GM12878 (cell line): ENCODE measurements at regions not wholly inside any gene's neighbourhood (a gene's known extent, or its start where the extent isn't known, plus 50 kb on each side); places are given as distances from the start of the nearest gene placed in this dataset.

ENCODE experiments used
- ATAC-seq: fragments of 200-7000 bp; cut with Tn5 transposase; 3 replicates; pipeline ENCODE4 v1.9.1; 2020; ENCODE audit warnings: mild to moderate bottlenecking, moderate library complexity
- BruUV-seq: library from RNA; stranded (reverse); fragments of 400-500 nt; replicated peaks from 2 replicates; lab custom pipeline; 2021; lab: Mats Ljungman, UMichigan
- CTCF ChIA-PET: fragments of 300-600 bp; sonication (Branson Sonifier 250); formaldehyde crosslinking; extraction: SDS; loops from one replicate; lab custom pipeline; 2021; ENCODE audit warnings: inconsistent platforms; lab: Yijun Ruan, JAX
- POLR2A ChIA-PET: fragments of 350-600 bp; formaldehyde crosslinking; extraction: SDS; loops from one replicate; lab custom pipeline; 2021; ENCODE audit warnings: inconsistent platforms; lab: Charles Lee
- RAD21 ChIA-PET: fragments of 300-600 bp; sonication (Branson Sonifier 250); formaldehyde crosslinking; loops from one replicate; lab custom pipeline; 2023; ENCODE audit warnings: antibody characterized with exemption; ENCODE audit not compliant: unreplicated experiment; lab: Charles Lee
- SMC1A ChIA-PET: fragments of 300-600 bp; sonication (Branson Sonifier 250); formaldehyde crosslinking; loops from one replicate; lab custom pipeline; 2023; ENCODE audit not compliant: unreplicated experiment, uncharacterized antibody; lab: Charles Lee
- DNase-seq: peaks from one replicate; pipeline ENCODE4 v3.0.0-alpha.2; 2011; ENCODE audit warnings: low read depth, low spot score
- FAIRE-seq: peaks from 3 replicates; lab custom pipeline; 2011; peaks lifted over from hg19 to GRCh38; lab: Jason Lieb, UNC
- H2AFZ ChIP-seq: 2 replicates; pipeline ENCODE4 v1.6.0; 2011; ENCODE audit warnings: low read depth, low read length, control low read depth; ENCODE audit not compliant: control insufficient read depth
- H3K27ac ChIP-seq: 2 replicates; pipeline ENCODE4 v1.5.1; 2011; ENCODE audit warnings: control low read depth; ENCODE audit not compliant: control insufficient read depth, insufficient read depth
- H3K27me3 ChIP-seq, 2 experiments: replicated peaks in 1 of 2; 2 replicates each; pipeline versions ENCODE4 v1.6.0 to v1.6.1; 2011; ENCODE audit warnings: low read length in 1 of 2; ENCODE audit not compliant: control insufficient read depth in 2 of 2, insufficient read depth in 2 of 2
- H3K36me3 ChIP-seq, 2 experiments: 2 replicates each; pipeline ENCODE4 v1.5.1; 2011; ENCODE audit warnings: low read length in 1 of 2; ENCODE audit not compliant: control insufficient read depth in 2 of 2, insufficient read depth in 2 of 2
- H3K4me1 ChIP-seq: 2 replicates; pipeline ENCODE4 v1.6.1; 2011; ENCODE audit warnings: mild to moderate bottlenecking, low read length, moderate library complexity, mixed read lengths; ENCODE audit not compliant: control insufficient read depth, insufficient read depth
- H3K4me2 ChIP-seq: 2 replicates; pipeline ENCODE4 v1.6.0; 2011; ENCODE audit warnings: control low read depth; ENCODE audit not compliant: control insufficient read depth, insufficient read depth
- H3K4me3 ChIP-seq: fragments of 200-600 bp; sonication (generic); 2 replicates; pipeline ENCODE4 v1.5.1; 2016
- H3K79me2 ChIP-seq: 2 replicates; pipeline ENCODE4 v1.6.0; 2011; ENCODE audit warnings: low read length; ENCODE audit not compliant: control insufficient read depth, insufficient read depth
- H3K9ac ChIP-seq: 2 replicates; pipeline ENCODE4 v1.8.0; 2011; ENCODE audit warnings: low read length, control low read depth, mixed read lengths; ENCODE audit not compliant: control insufficient read depth, insufficient read depth
- H3K9me3 ChIP-seq: replicated peaks from 3 replicates; pipeline ENCODE4 v1.5.1; 2011; ENCODE audit warnings: mild to moderate bottlenecking, low read length; ENCODE audit not compliant: control insufficient read depth, insufficient read depth
- H4K20me1 ChIP-seq: 2 replicates; pipeline ENCODE4 v1.6.0; 2011; ENCODE audit not compliant: control insufficient read depth, insufficient read depth
- BHLHE40 ChIP-seq, 2 experiments: fragments of 450-650 bp in 1 of 2; IDR thresholded peaks; 2 replicates each; pipeline ENCODE4 v1.6.1; 2011 to 2017; ENCODE audit warnings: low read depth in 2 of 2, borderline replicate concordance in 1 of 2, improper control_type of control experiment in 1 of 2, low read length in 1 of 2, mild to moderate bottlenecking in 1 of 2
- BRCA1 ChIP-seq: IDR thresholded peaks from 2 replicates; pipeline ENCODE4 v1.6.1; 2011; ENCODE audit warnings: low read depth, low read length, improper control_type of control experiment
- CBFB ChIP-seq: IDR thresholded peaks from 2 replicates; pipeline ENCODE4 v1.6.1; 2016; ENCODE audit warnings: antibody characterized with exemption, low read depth
- CBX5 ChIP-seq: sonication (generic); IDR thresholded peaks from 2 replicates; pipeline ENCODE4 v1.6.1; 2016; ENCODE audit warnings: low read depth, moderate library complexity, mild to moderate bottlenecking, inconsistent platforms
- CEBPZ ChIP-seq: fragments of 150-350 bp; IDR thresholded peaks from 2 replicates; pipeline ENCODE4 v1.6.1; 2016; ENCODE audit warnings: low read depth, low read length
- CHD2 ChIP-seq: IDR thresholded peaks from 2 replicates; pipeline ENCODE4 v1.6.1; 2011; ENCODE audit warnings: low read depth, low read length, improper control_type of control experiment, borderline replicate concordance
- CHD4 ChIP-seq: fragments of 200-600 bp; sonication (generic); IDR thresholded peaks from 2 replicates; pipeline ENCODE4 v1.6.1; 2016; ENCODE audit warnings: mild to moderate bottlenecking
- EGR1 ChIP-seq, 2 experiments: IDR thresholded peaks; 1 replicate in 1 of 2; 2 replicates in 1 of 2; pipeline ENCODE4 v1.6.1; 2011 to 2012; ENCODE audit warnings: low read depth in 2 of 2, low read length in 2 of 2, borderline replicate concordance in 1 of 2, mild to moderate bottlenecking in 1 of 2, moderate library complexity in 1 of 2
- EP300 ChIP-seq, 2 experiments: fragments of 150-350 bp in 1 of 2; IDR thresholded peaks; 2 replicates each; pipeline ENCODE4 v1.6.1; 2011 to 2012; ENCODE audit warnings: low read depth in 2 of 2, low read length in 2 of 2, borderline replicate concordance in 1 of 2, improper control_type of control experiment in 1 of 2, inconsistent platforms in 1 of 2; ENCODE audit not compliant: control insufficient read depth in 1 of 2
- IKZF2 ChIP-seq, 2 experiments: fragments of 450-650 bp; IDR thresholded peaks; 2 replicates each; pipeline ENCODE4 v1.6.1; 2017; ENCODE audit warnings: mild to moderate bottlenecking in 2 of 2, moderate library complexity in 2 of 2
- LARP7 ChIP-seq: fragments of 450-650 bp; IDR thresholded peaks from 2 replicates; pipeline ENCODE4 v1.6.1; 2017; ENCODE audit warnings: mild to moderate bottlenecking
- MAX ChIP-seq: IDR thresholded peaks from 2 replicates; pipeline ENCODE4 v1.6.1; 2012; ENCODE audit warnings: low read depth, low read length, improper control_type of control experiment
- NBN ChIP-seq: fragments of 450-650 bp; IDR thresholded peaks from 2 replicates; pipeline ENCODE4 v1.6.1; 2016
- NR2F1 ChIP-seq: fragments of 450-650 bp; conservative IDR thresholded peaks from 2 replicates; pipeline ENCODE4 v1.6.1; 2017; ENCODE audit warnings: mild to moderate bottlenecking
- POLR2AphosphoS2 ChIP-seq: IDR thresholded peaks from 2 replicates; pipeline ENCODE4 v1.6.1; 2011; ENCODE audit warnings: low read depth, mild to moderate bottlenecking, low read length, improper control_type of control experiment, moderate library complexity
- SMARCA5 ChIP-seq: fragments of 450-650 bp; IDR thresholded peaks from 2 replicates; pipeline ENCODE4 v1.6.1; 2017; ENCODE audit warnings: mild to moderate bottlenecking
- TCF12 ChIP-seq: IDR thresholded peaks from 2 replicates; pipeline ENCODE4 v1.6.1; 2011; ENCODE audit warnings: low read depth, mild to moderate bottlenecking, low read length
- ZBED1 ChIP-seq: IDR thresholded peaks from 2 replicates; pipeline ENCODE4 v1.6.1; 2016; ENCODE audit warnings: borderline replicate concordance
- ZBTB33 ChIP-seq: fragments of 450-650 bp; IDR thresholded peaks from 2 replicates; pipeline ENCODE4 v1.6.1; 2017; ENCODE audit warnings: mild to moderate bottlenecking
- ZNF24 ChIP-seq: fragments of 450-650 bp; IDR thresholded peaks from 2 replicates; pipeline ENCODE4 v1.6.1; 2017; ENCODE audit warnings: antibody characterized with exemption, mild to moderate bottlenecking
- ZNF274 ChIP-seq: IDR thresholded peaks from one replicate; pipeline ENCODE4 v1.8.0; 2011; ENCODE audit not compliant: insufficient read length, insufficient read depth
- ZZZ3 ChIP-seq: IDR thresholded peaks from 2 replicates; pipeline ENCODE4 v1.6.1; 2011; ENCODE audit warnings: low read depth; ENCODE audit not compliant: control insufficient read depth, insufficient read length
- WGBS: methylation state at CpG from one replicate; pipeline ENCODE4 v1.1.6; 2016; ENCODE audit warnings: low lambda C conversion rate; ENCODE audit not compliant: insufficient replicate concordance, insufficient coverage; ENCODE audit errors: missing lambda C conversion rate; 5-methylcytosine and 5-hydroxymethylcytosine counted together
- in situ Hi-C: fragments of 300-500 bp; cut with MboI; formaldehyde crosslinking; loops from 9 replicates; pipeline ENCODE4 v1.14.3; 2018; ENCODE audit warnings: mixed read lengths
- intact Hi-C: fragments of 100-400 bp; cut with micrococcal nuclease; formaldehyde crosslinking; loops from one replicate; pipeline ENCODE4 v1.14.2; 2022; ENCODE audit not compliant: unreplicated experiment

DNA sequence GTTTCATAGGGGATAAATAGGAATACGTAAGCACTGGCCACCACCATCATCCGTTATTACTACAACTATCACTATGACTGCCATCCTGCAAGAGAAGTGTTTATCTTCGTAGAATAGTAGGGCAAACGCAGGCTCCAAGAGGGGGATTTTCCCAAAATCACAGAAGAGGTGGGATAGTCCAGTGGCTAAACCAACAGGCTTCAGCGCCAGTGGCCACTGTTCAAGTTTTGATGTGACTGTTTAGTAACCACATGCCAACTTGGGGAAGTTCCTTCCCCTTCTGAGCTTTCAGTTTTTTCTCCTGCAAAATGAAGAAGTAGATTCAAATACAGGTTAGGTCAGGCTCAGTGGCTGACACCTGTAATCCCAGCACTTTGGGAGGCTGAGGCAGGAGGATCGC lies 60.7 kb upstream of the GRIN2A start:
- peak; percentile 93 for ATAC-seq
- Histone ChIP-seq H3K27me3 (no peaks in the 10 kb centered on the region), H3K4me1 (peaks cover 5% of the 10 kb centered on the region; the same call in 1 of the 2 replicates), H3K9me3 (no peaks in the 10 kb centered on the region), H2AFZ (no peak overlapping the region), H3K27ac (no peak overlapping the region), H3K4me2 (no peak overlapping the region), H3K4me3 (no peak overlapping the region), H3K36me3 (no peaks in the 10 kb centered on the region), H3K9ac (no peak overlapping the region), H3K79me2 (no peaks in the 10 kb centered on the region), H4K20me1 (no peaks in the 10 kb centered on the region)
- FAIRE-seq = peak; percentile 49
- in situ Hi-C loops (no loop called here), intact Hi-C loops (no loop called here)
- DNase-seq = peak; percentile 53
- ChIA-PET CTCF (interaction anchor here (0.9 kb wide), 1 partner anchor 15 kb away, joined by 3 read pairs; no protein-coding TSS in a partner anchor), RAD21 (interaction anchor here (1.1 to 1.2 kb wide), 3 partner anchors 26 to 138 kb away, joined by 3 to 5 read pairs (median 3); no protein-coding TSS in a partner anchor), SMC1A (interaction anchor here (2.0 to 2.6 kb wide), 2 partner anchors 14 to 267 kb away, joined by 5 to 8 read pairs; no protein-coding TSS in a partner anchor), POLR2A (no interaction called here)
- no TSS peak for BruUV-seq
- 5% methylated on average over 6 of the region's 6 CpGs for WGBS
- TF ChIP-seq ZNF24 = no peak
- TF ChIP-seq NBN = peak; percentile 55; the same call in 1 of the 2 replicates
- TF ChIP-seq CBFB = no peak
- TF ChIP-seq CBX5 = no peak
- TF ChIP-seq EGR1 (IDR thresholded peaks at IDR 0.05; ENCODE audit: borderline replicate concordance in 1 of 2, low read depth in 2 of 2, low read length in 2 of 2) = no peak
- no peak for TF ChIP-seq ZNF274
- TF ChIP-seq ZBTB33 = no peak
- TF ChIP-seq EP300 (IDR thresholded peaks at IDR 0.05; ENCODE audit: borderline replicate concordance in 1 of 2, control insufficient read depth in 1 of 2, low read depth in 2 of 2, low read length in 2 of 2) = peak in 1 of 2 experiments; percentile 88; a peak in 2 of 4 replicates
- no peak for TF ChIP-seq MAX
- TF ChIP-seq ZZZ3 = no peak
- TF ChIP-seq CEBPZ = no peak
- TF ChIP-seq IKZF2 (IDR thresholded peaks at IDR 0.05) = peak; percentile 97 to 98
- TF ChIP-seq SMARCA5 = no peak
- no peak for TF ChIP-seq LARP7
- no peak for TF ChIP-seq BRCA1
- TF ChIP-seq NR2F1 = peak; percentile 41
- no peak for TF ChIP-seq CHD2
- peak in 1 of 2 experiments; percentile 34; a peak in 1 of 4 replicates for TF ChIP-seq BHLHE40 (IDR thresholded peaks at IDR 0.05; ENCODE audit: borderline replicate concordance in 1 of 2, low read depth in 2 of 2, low read length in 1 of 2)
- TF ChIP-seq CHD4 = no peak
- TF ChIP-seq ZBED1 = no peak
- TF ChIP-seq TCF12 = peak; percentile 35; the same call in 1 of the 2 replicates
- TF ChIP-seq POLR2AphosphoS2 = no peak
